PC-9 (cell line): ENCODE measurements at regions not wholly inside any gene's neighbourhood (a gene's known extent, or its start where the extent isn't known, plus 50 kb on each side); places are given as distances from the start of the nearest gene placed in this dataset.
A peak's percentile ranks its signal among the peaks of the same experiment; 100 is the strongest.

Experiments
- BruUV-seq: library from RNA; stranded (reverse); fragments of 400-500 nt; replicated peaks from 2 replicates; lab custom pipeline; 2021; lab: Mats Ljungman, UMichigan
- CTCF ChIA-PET: fragments of 300-600 bp; sonication (Branson Sonifier 250); formaldehyde crosslinking; loops from one replicate; lab custom pipeline; 2022; ENCODE audit warnings: antibody characterized with exemption; lab: Charles Lee
- POLR2A ChIA-PET: fragments of 300-600 bp; sonication (Branson Sonifier 250); formaldehyde crosslinking; loops from one replicate; lab custom pipeline; 2022; ENCODE audit warnings: antibody characterized with exemption; ENCODE audit not compliant: unreplicated experiment; lab: Charles Lee
- DNase-seq, 2 experiments: peaks; one replicate each; pipeline versions ENCODE4 v3.0.0 to v3.0.0-alpha.2; 2015 to 2022; ENCODE audit warnings: mixed read lengths in 1 of 2
- H2AFZ ChIP-seq: fragments of 200-600 bp; sonication (generic); 2 replicates; pipeline ENCODE4 v1.8.1; 2017; ENCODE audit warnings: antibody characterized with exemption
- H3F3A ChIP-seq: fragments of 200-600 bp; sonication (generic); 2 replicates; pipeline ENCODE4 v1.8.1; 2017; ENCODE audit warnings: antibody characterized with exemption, mild to moderate bottlenecking, low read depth; ENCODE audit not compliant: insufficient read depth
- H3K27ac ChIP-seq: fragments of 200-600 bp; sonication (generic); 2 replicates; pipeline ENCODE4 v1.6.1; 2016; ENCODE audit warnings: mixed run types
- H3K27me3 ChIP-seq: fragments of 200-600 bp; sonication (generic); 2 replicates; pipeline ENCODE4 v1.6.1; 2016; ENCODE audit warnings: low read depth, mixed run types; ENCODE audit not compliant: insufficient read depth
- H3K36me3 ChIP-seq: fragments of 200-600 bp; sonication (generic); 2 replicates; pipeline ENCODE4 v1.6.1; 2016; ENCODE audit warnings: low read depth, mixed run types
- H3K4me1 ChIP-seq: fragments of 200-600 bp; sonication (generic); replicated peaks from 2 replicates; pipeline ENCODE4 v1.6.1; 2016; ENCODE audit warnings: mixed run types; ENCODE audit not compliant: insufficient read depth
- H3K4me2 ChIP-seq: fragments of 200-600 bp; sonication (generic); 2 replicates; pipeline ENCODE4 v1.6.1; 2017; ENCODE audit warnings: mixed run types
- H3K4me3 ChIP-seq: fragments of 200-600 bp; sonication (generic); 2 replicates; pipeline ENCODE4 v1.6.1; 2016; ENCODE audit warnings: mixed run types
- H3K79me2 ChIP-seq: fragments of 200-600 bp; sonication (generic); 2 replicates; pipeline ENCODE4 v1.6.1; 2017; ENCODE audit warnings: low read depth, mixed run types
- H3K9me2 ChIP-seq: fragments of 200-600 bp; sonication (generic); 2 replicates; pipeline ENCODE4 v1.8.1; 2017; ENCODE audit warnings: mild to moderate bottlenecking; ENCODE audit not compliant: insufficient read depth
- H3K9me3 ChIP-seq: fragments of 200-600 bp; sonication (generic); 2 replicates; pipeline ENCODE4 v1.8.1; 2016; ENCODE audit warnings: low read depth; ENCODE audit not compliant: insufficient read depth
- H4K20me1 ChIP-seq: fragments of 200-600 bp; sonication (generic); 2 replicates; pipeline ENCODE4 v1.8.1; 2017; ENCODE audit not compliant: insufficient read depth
- EZH2 ChIP-seq: fragments of 200-600 bp; sonication (generic); IDR thresholded peaks from 2 replicates; pipeline ENCODE4 v1.8.0; 2017; ENCODE audit warnings: antibody characterized with exemption, low read depth
- intact Hi-C: fragments of 100-400 bp; cut with micrococcal nuclease; formaldehyde crosslinking; loops from one replicate; pipeline ENCODE4 v1.10.0; 2022; ENCODE audit not compliant: unreplicated experiment
- TF ChIP-seq, protein P1 (sequence below): fragments of 200-600 bp; sonication (generic); conservative IDR thresholded peaks from 2 replicates; pipeline ENCODE4 v1.6.1; 2017; ENCODE audit warnings: mixed run types, antibody characterized with exemption, mild to moderate bottlenecking, moderate library complexity

DNA sequence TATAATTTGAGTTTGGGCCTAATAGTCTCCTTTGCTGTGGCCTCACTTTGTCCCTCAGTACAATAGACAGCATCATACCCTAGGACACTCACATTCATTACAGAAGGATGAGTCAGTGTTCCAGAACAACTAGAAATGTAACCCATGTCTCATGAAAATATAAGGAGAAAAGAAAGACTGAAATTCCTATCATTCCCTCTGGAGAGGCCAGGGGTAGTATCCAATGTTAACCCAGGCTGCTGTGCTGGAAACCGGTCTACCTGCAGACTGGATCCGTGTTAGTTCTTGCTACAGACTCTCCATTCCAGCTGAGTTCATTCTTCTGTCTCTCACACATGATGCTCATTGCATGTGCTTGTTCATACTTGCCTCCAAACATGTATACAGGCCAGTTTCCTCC is 75.8 kb upstream of the HOXC13 start:
- Histone ChIP-seq H3K9me2 (no peaks in the 10 kb centered on the region), H3K27me3 (no peaks in the 10 kb centered on the region), H3F3A (peaks cover 19% of the 10 kb centered on the region; the same call in 1 of the 2 replicates), H3K4me1 (peaks cover 33% of the 10 kb centered on the region), H3K79me2 (no peaks in the 10 kb centered on the region), H3K27ac (no peak overlapping the region), H3K4me2 (0 out of 2 replicates have a peak overlapping the region, but pooled peaks have one; percentile 3), H3K36me3 (no peaks in the 10 kb centered on the region), H2AFZ (no peak overlapping the region), H3K9me3 (no peaks in the 10 kb centered on the region), H3K4me3 (no peak overlapping the region), H4K20me1 (no peaks in the 10 kb centered on the region)
- DNase-seq, result peak; percentile 62 to 71
- POLR2A ChIA-PET, result no interaction called here
- no TSS peak for BruUV-seq
- CTCF ChIA-PET, result no interaction called here
- TF ChIP-seq, protein P1, sequence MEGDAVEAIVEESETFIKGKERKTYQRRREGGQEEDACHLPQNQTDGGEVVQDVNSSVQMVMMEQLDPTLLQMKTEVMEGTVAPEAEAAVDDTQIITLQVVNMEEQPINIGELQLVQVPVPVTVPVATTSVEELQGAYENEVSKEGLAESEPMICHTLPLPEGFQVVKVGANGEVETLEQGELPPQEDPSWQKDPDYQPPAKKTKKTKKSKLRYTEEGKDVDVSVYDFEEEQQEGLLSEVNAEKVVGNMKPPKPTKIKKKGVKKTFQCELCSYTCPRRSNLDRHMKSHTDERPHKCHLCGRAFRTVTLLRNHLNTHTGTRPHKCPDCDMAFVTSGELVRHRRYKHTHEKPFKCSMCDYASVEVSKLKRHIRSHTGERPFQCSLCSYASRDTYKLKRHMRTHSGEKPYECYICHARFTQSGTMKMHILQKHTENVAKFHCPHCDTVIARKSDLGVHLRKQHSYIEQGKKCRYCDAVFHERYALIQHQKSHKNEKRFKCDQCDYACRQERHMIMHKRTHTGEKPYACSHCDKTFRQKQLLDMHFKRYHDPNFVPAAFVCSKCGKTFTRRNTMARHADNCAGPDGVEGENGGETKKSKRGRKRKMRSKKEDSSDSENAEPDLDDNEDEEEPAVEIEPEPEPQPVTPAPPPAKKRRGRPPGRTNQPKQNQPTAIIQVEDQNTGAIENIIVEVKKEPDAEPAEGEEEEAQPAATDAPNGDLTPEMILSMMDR, result no peak
- TF ChIP-seq EZH2, result no peak
- intact Hi-C loops, result loop anchor here (1.0 kb wide), 1 partner anchor 18 kb away; no protein-coding TSS in a partner anchor

DNA sequence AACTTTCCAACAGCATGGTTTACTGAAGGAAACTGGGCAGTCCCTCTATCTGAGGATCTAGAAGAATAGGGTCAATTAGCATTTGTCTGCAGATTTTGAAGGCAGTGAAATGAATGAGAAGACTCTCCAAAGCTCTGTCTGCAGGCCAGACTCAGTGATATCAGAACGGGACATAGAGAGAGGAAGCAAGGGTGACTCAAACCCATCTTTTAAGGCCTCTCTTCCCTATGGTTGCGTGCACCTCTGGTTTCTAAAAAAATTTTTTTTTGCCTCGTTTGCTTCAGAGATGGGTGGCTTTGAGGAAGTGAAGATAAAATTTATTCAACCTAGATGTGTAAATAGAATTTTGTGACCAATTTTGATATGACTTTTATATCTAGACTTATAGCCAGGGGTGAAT is 71.9 kb upstream of the HOXC13 start:
- TF ChIP-seq EZH2, result no peak
- TF ChIP-seq, protein P1, result no peak
- Histone ChIP-seq H4K20me1 (no peaks in the 10 kb centered on the region), H3F3A (peaks cover 29% of the 10 kb centered on the region), H3K36me3 (no peaks in the 10 kb centered on the region), H3K27me3 (no peaks in the 10 kb centered on the region), H3K9me2 (no peaks in the 10 kb centered on the region), H2AFZ (no peak overlapping the region), H3K9me3 (no peaks in the 10 kb centered on the region), H3K4me2 (no peak overlapping the region), H3K4me1 (peaks cover 53% of the 10 kb centered on the region), H3K4me3 (no peak overlapping the region), H3K79me2 (no peaks in the 10 kb centered on the region), H3K27ac (peak overlapping the region; percentile 88)
- ChIA-PET CTCF (no interaction called here), POLR2A (no interaction called here)
- no TSS peak for BruUV-seq
- intact Hi-C loops, result loop anchor here (1.0 to 5.0 kb wide), 6 partner anchors 21 to 121 kb away; partner anchors contain the start of genes HOXC10 and HOXC12
- DNase-seq, result no peak

DNA sequence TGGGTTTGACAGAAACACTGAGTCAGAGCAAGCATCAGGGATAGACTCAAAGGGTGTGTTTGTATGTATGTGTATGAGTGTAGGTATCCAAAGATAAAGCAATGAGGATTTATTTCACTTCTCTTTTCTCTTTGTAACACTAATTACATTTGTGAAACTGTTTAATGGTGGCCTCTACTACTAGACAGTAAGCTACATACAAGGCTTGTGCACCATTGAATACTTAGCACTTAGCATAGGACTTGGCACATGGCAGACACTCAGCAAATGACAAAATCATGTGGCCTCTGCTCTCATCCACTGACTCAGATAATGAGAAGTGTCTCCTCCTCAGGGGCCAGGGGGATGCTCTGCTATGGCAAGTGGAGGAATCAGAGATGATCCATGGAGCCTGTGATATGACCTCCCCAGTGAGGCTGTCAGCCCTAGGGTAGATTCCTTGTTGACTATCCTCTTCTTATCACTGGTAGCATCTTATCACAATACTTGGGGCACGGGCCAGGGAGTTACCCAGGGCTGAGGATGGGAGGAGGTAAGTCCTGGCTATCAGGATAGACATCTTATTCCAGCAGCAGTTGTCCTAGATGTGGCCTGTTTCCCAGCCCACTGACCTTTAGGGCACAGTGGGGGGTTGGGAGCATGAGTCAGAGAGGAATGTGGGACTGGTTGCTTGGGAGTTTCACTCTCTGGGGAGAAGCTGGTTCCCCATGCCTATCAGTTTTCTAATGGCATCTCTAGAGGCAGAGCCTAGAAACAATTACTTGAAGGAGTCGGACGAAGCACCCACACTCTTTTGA is 71.2 kb upstream of the HOXC13 start:
- Histone ChIP-seq H2AFZ (no peak overlapping the region), H3F3A (peaks cover 28% of the 10 kb centered on the region), H3K36me3 (no peaks in the 10 kb centered on the region), H3K4me3 (no peak overlapping the region), H3K79me2 (no peaks in the 10 kb centered on the region), H3K27ac (peak overlapping the region; percentile 88), H3K9me2 (no peaks in the 10 kb centered on the region), H3K27me3 (no peaks in the 10 kb centered on the region), H3K4me2 (peak overlapping the region; percentile 52), H3K9me3 (no peaks in the 10 kb centered on the region), H3K4me1 (peaks cover 49% of the 10 kb centered on the region), H4K20me1 (no peaks in the 10 kb centered on the region)
- intact Hi-C loops, result loop anchor here (1.0 to 5.0 kb wide), 6 partner anchors 22 to 120 kb away; partner anchors contain the start of genes HOXC10 and HOXC12
- DNase-seq, result peak; percentile 93
- POLR2A ChIA-PET, result interaction anchor here (0.6 kb wide), 1 partner anchor 106 kb away, joined by 3 read pairs; no protein-coding TSS in a partner anchor
- CTCF ChIA-PET, result interaction anchor here (1.1 kb wide), 1 partner anchor 118 kb away, joined by 3 read pairs; the partner anchor contains the start of gene HOXC10
- TF ChIP-seq EZH2, result no peak
- TF ChIP-seq, protein P1, result no peak
- no TSS peak for BruUV-seq
